Stimulated activated naive CD8-positive, alpha-beta T cell treated with anti-CD3 and anti-CD28 coated beads, Interleukin-15, amount 100 ng/mL, for 72 hours (primary cell): ENCODE measurements at regions not wholly inside any gene's neighbourhood (a gene's known extent, or its start where the extent isn't known, plus 50 kb on each side); places are given as distances from the start of the nearest gene placed in this dataset.
"Not testable (repeated sequence)": the region's sequence is repeated elsewhere in the genome, so short reads cannot be mapped to it uniquely, and the experiment has no call there.

ENCODE experiments used
- ATAC-seq: fragments of 150-1000 bp; cut with Tn5 transposase; 2 replicates; pipeline ENCODE4 v1.10.0; 2021; ENCODE audit warnings: mild to moderate bottlenecking, moderate library complexity
- DNase-seq, 2 donors: peaks; one replicate each; pipeline ENCODE4 v3.0.0; 2021 to 2022
- H3K27ac Mint-ChIP-seq, 2 donors: one replicate each; pipeline ENCODE4 v1.8.0; 2022; ENCODE audit warnings: mild to moderate bottlenecking in 2 of 2, mixed read lengths in 2 of 2, moderate library complexity in 2 of 2
- H3K27me3 Mint-ChIP-seq: one replicate; pipeline ENCODE4 v1.8.0; 2022; ENCODE audit warnings: mixed read lengths
- H3K4me1 Mint-ChIP-seq: one replicate; pipeline ENCODE4 v1.8.0; 2022; ENCODE audit warnings: mild to moderate bottlenecking, mixed read lengths
- H3K4me3 Mint-ChIP-seq, 2 donors: one replicate each; pipeline ENCODE4 v1.8.0; 2022; ENCODE audit warnings: mild to moderate bottlenecking in 2 of 2, mixed read lengths in 2 of 2, moderate library complexity in 1 of 2
- H3K9me3 Mint-ChIP-seq, 2 donors: one replicate each; pipeline ENCODE4 v1.8.0; 2022; ENCODE audit warnings: mixed read lengths in 2 of 2

DNA sequence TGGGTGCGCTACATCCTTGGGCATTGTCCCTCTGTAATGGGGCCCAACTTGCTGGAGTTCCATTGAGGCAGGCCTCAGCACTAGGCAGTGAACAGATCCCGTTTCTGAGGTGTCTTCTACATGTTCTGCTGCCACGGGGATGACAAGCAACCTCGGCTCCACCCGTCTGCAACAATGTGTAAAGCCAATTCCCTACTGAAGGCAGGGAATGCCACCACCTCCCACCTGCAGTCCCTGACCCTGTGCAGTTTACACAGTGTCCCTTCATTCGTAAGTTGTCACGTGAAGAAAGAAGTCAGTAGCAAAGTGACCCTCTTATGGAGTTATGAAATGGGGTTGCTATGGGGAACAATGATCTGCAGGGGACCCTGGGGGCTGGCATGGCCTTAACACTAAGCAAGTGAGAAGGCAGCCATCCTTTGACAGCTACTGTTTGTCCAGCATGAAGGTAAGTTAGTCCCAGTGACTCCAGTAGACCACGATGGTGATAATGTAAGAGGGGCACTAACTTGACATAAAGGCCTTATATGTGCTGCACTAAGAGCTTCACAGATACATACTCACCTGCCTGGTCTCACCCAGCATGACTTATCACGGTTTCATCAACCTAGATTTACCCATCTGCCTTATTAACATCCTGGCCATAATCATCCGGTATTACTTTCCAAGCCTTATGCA is 130.6 kb upstream of the ZSWIM2 start:
- Mint-ChIP-seq H3K4me1 (no peaks in the 10 kb centered on the region), H3K27ac (no peak overlapping the region), H3K27me3 (no peaks in the 10 kb centered on the region), H3K4me3 (no peak overlapping the region), H3K9me3 (peaks cover 6 to 7% of the 10 kb centered on the region in 2 donors)
- ATAC-seq, result peak; percentile 4
- no peak for DNase-seq

- H3K4me1 Mint-ChIP-seq, result no peaks in the 10 kb centered on the region
- no peak overlapping the region for H3K4me3 Mint-ChIP-seq
- DNase-seq, result no peak
- ATAC-seq, result no peak
- no peak overlapping the region for H3K27ac Mint-ChIP-seq
- H3K27me3 Mint-ChIP-seq, result no peaks in the 10 kb centered on the region
- H3K9me3 Mint-ChIP-seq, result no peaks in the 10 kb centered on the region
These were observed 128.6 kb upstream of the ZSWIM2 start for GRCh38 chr2:186977433-186978045.

DNA sequence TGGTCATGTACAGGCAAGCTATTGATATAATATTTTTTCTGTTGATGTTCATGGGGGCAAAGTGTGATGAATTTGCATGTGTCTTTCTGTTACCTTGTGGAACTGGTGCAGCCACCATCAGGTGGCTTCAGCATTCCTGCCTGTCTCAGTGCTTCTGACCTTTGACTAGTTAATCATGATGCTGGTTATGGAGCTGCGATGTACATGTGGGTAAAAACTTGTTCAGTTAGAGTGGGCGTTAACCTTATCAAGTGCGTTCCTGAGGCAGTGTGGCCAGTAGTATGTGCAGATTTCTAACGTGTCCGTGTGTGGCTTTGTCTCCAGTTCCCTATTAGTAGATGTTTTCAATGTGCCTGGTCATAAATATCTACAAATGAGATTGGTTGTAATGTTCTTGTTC is 127.4 kb upstream of the ZSWIM2 start:
- Mint-ChIP-seq H3K27ac (no peak overlapping the region), H3K4me3 (no peak overlapping the region), H3K9me3 (no peaks in the 10 kb centered on the region), H3K4me1 (no peaks in the 10 kb centered on the region), H3K27me3 (no peaks in the 10 kb centered on the region)
- DNase-seq, result no peak
- no peak for ATAC-seq

DNA sequence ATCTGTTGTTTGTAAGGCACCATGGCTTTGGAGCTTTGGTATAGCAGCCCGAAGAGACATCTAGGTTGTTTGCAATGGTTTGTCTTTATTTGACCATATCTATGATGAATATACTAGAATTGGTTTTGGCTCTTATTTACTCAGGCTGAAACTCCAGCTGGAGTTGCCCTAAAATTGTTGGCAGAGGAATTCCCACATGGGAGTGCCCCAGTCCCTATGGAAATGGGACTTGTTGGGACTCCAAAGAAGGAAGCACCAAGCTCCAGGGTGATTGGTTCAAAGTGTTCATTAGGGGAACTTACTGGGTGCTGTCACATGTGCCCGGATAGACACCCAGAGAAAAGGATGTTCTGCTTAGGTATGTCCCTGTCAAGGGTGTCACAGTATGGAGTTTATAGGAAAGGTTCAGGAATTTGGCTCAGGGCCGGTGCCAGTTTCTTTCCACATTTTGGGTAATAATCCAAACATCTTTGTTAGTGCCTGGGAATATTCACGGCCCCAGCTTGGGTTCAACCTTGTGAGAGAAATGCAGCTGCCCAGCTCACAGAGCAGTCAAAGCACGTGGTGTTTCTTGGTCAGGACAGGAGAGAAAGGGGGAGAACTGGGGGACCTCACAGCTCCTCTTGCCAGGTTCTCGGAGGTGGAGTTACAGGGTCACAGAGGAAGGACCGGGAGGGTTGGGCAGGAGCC is 123.5 kb upstream of the ZSWIM2 start:
- DNase-seq (no peak), ATAC-seq (no peak)
- Mint-ChIP-seq H3K27ac (no peak overlapping the region), H3K9me3 (no peaks in the 10 kb centered on the region), H3K4me3 (no peak overlapping the region), H3K4me1 (no peaks in the 10 kb centered on the region), H3K27me3 (no peaks in the 10 kb centered on the region)

DNA sequence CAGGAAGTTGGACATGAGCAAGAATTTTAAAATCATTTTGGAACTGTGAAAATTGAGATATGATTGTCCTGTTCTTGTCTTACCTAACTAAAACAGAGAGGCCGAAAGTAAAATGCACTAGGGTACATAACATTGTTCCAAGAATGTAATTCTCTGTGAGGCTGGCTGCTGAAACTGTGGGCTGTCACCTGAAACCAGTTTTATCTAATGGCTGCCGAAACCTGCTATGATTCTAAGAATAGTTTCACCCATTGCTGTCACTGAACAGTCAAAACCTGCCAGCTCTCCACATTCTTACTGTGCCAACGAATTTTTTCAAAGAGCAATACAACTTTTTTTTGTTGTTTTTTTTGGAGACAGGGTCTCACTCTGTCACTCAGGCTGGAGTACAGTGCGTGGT is 119.3 kb upstream of the ZSWIM2 start:
- ATAC-seq, result no peak
- Mint-ChIP-seq H3K9me3 (no peaks in the 10 kb centered on the region), H3K4me3 (no peak overlapping the region), H3K27ac (no peak overlapping the region), H3K4me1 (no peaks in the 10 kb centered on the region), H3K27me3 (no peaks in the 10 kb centered on the region)
- DNase-seq, result no peak

GRCh38 chr2:186966015-186966414 is 117.0 kb upstream of the ZSWIM2 start:
- no peak for DNase-seq
- H3K4me1 Mint-ChIP-seq, result no peaks in the 10 kb centered on the region
- H3K9me3 Mint-ChIP-seq, result no peaks in the 10 kb centered on the region
- no peak for ATAC-seq
- H3K27me3 Mint-ChIP-seq, result no peaks in the 10 kb centered on the region
- H3K4me3 Mint-ChIP-seq, result no peak overlapping the region
- H3K27ac Mint-ChIP-seq, result no peak overlapping the region

DNA sequence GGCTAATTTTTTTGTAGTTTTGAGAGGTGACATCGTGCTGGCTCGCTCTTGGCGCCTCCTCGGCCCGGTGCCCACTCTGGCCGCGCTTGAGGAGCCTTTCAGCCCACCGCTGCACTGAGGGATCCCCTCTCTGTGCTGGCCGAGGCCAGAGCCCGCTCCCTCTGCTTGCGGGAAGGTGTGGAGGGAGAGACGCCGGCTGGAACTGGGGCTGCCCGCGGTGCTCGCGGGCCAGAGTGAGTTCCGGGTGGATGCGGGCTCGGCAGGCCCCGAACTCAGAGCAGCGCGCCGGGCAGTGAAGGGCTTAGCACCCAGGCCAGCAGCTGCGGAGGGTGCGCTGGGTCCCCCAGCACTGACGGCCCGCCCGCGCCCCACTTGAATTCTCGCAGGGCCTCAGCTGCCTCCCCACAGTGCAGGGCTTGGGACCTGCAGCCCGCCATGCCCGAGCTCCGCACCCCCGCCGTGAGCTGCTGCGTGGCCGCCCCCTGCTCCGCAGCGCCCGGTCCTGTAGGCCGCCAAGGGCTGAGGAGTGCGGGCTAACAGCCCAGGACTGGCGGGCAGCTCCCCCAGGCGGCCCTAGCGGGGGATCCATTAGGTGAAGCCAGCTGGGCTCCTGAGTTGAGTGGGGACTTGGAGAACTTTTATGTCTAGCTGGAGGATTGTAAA is 113.2 kb upstream of the ZSWIM2 start:
- no peak overlapping the region for H3K27ac Mint-ChIP-seq

GRCh38 chr2:186960241-186960640 is 111.3 kb upstream of the ZSWIM2 start:
- not testable (repeated sequence) for H3K9me3 Mint-ChIP-seq, H3K27me3 Mint-ChIP-seq, H3K27ac Mint-ChIP-seq, H3K4me3 Mint-ChIP-seq, DNase-seq, ATAC-seq, H3K4me1 Mint-ChIP-seq

More for the DNA sequence above, 113.2 kb upstream of the ZSWIM2 start:
- Mint-ChIP-seq H3K4me1 (no peaks in the 10 kb centered on the region), H3K27me3 (no peaks in the 10 kb centered on the region), H3K4me3 (no peak overlapping the region), H3K9me3 (no peaks in the 10 kb centered on the region)
- DNase-seq, result no peak
- peak; percentile 55 for ATAC-seq

GRCh38 chr2:186959486-186959885 is 110.5 kb upstream of the ZSWIM2 start:
- no peak for ATAC-seq
- Mint-ChIP-seq H3K27me3 (no peaks in the 10 kb centered on the region), H3K4me3 (no peak overlapping the region), H3K4me1 (no peaks in the 10 kb centered on the region), H3K9me3 (no peaks in the 10 kb centered on the region), H3K27ac (no peak overlapping the region)
- no peak for DNase-seq

GRCh38 chr2:186950694-186951093 is 101.7 kb upstream of the ZSWIM2 start:
- Mint-ChIP-seq H3K4me1 (peaks cover 8% of the 10 kb centered on the region), H3K4me3 (no peak overlapping the region), H3K27me3 (no peaks in the 10 kb centered on the region), H3K9me3 (no peaks in the 10 kb centered on the region), H3K27ac (no peak overlapping the region)
- DNase-seq (no peak), ATAC-seq (no peak)

DNA sequence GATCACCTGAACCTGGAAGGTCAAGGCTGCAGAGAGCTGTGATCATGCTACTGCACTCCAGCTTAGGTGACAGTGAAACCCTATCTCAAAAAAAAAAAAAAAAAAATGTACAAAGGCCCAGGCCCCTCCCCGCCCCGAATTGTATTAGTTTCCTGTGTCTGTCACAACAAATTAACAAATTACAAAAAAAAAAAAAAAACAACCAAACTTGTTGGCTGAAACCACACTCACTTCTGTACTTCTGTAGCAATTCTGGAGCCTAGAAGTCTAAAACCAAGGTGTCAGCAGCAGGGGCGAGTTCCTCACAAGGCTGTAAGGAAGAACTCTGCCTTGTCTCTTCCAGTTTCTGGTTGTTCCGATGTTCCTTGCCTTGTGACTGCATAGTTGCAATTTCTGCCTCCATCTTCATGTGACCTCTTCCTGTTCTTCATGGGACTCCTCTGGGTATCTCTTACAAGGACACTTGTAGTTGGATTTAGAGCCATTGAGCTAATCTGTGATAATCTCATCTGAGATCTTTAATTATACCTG is 100.8 kb upstream of the ZSWIM2 start:
- Mint-ChIP-seq H3K27me3 (no peaks in the 10 kb centered on the region), H3K4me1 (peaks cover 8% of the 10 kb centered on the region), H3K4me3 (no peak overlapping the region), H3K9me3 (no peaks in the 10 kb centered on the region), H3K27ac (no peak overlapping the region)
- DNase-seq (no peak), ATAC-seq (no peak)

DNA sequence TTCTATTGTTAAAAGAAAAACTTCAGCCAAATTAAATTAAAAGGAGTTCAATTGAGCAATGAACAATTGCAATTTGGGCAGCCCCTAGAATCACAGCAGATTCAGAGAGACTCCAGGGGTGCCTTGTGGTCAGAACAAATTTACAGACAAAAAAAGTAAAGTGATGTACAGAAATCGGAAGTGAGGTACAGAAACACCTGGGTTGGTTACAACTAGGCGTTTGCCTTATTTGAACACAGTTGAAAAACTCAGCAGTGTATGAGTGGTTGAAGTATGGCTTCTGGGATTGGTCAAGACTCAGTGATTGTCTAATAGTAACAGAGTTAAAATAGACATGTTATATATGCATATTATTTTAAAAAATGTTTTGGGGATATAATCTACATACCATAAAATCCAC is 98.5 kb upstream of the ZSWIM2 start:
- Mint-ChIP-seq H3K27me3 (no peaks in the 10 kb centered on the region), H3K9me3 (no peaks in the 10 kb centered on the region), H3K4me3 (no peak overlapping the region), H3K4me1 (peaks cover 8% of the 10 kb centered on the region), H3K27ac (no peak overlapping the region)
- no peak for DNase-seq
- no peak for ATAC-seq

GRCh38 chr2:186946896-186947467 is 98.0 kb upstream of the ZSWIM2 start:
- no peak overlapping the region for H3K4me3 Mint-ChIP-seq
- H3K27ac Mint-ChIP-seq, result peak overlapping the region in 1 of 2 donors; percentile 54
- no peaks in the 10 kb centered on the region for H3K9me3 Mint-ChIP-seq
- ATAC-seq, result no peak
- H3K4me1 Mint-ChIP-seq, result peaks cover 8% of the 10 kb centered on the region
- DNase-seq, result no peak
- no peaks in the 10 kb centered on the region for H3K27me3 Mint-ChIP-seq

DNA sequence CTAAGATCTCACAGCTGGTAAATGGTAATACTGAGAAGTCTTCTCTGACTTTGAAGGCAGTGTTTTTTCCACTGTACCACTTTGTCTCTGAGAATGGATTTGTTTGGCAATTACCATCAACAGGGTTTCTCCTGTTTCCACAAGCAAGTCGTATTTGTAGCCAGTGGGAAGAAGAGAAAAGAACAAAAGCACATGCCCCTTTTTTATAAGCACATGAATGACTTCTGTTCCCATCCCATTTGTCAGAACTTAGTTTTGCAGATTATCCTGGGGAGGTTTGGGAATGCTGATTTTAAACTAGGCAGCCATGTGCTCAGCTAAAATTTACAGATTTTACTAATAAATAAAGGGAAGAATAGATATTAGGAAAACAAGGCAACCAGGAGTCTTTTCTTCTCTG is 92.9 kb upstream of the ZSWIM2 start:
- H3K27ac Mint-ChIP-seq, result no peak overlapping the region
- H3K9me3 Mint-ChIP-seq, result no peaks in the 10 kb centered on the region
- DNase-seq, result no peak
- H3K4me3 Mint-ChIP-seq, result no peak overlapping the region
- ATAC-seq, result no peak
- H3K27me3 Mint-ChIP-seq, result no peaks in the 10 kb centered on the region
- H3K4me1 Mint-ChIP-seq, result no peaks in the 10 kb centered on the region

GRCh38 chr2:186940463-186940862 is 91.5 kb upstream of the ZSWIM2 start:
- Mint-ChIP-seq H3K27me3 (no peaks in the 10 kb centered on the region), H3K9me3 (no peaks in the 10 kb centered on the region), H3K4me1 (no peaks in the 10 kb centered on the region), H3K27ac (no peak overlapping the region), H3K4me3 (no peak overlapping the region)
- DNase-seq, result no peak
- no peak for ATAC-seq
